HCT116 (cell line): ENCODE measurements at regions not wholly inside any gene's neighbourhood (a gene's known extent, or its start where the extent isn't known, plus 50 kb on each side); places are given as distances from the start of the nearest gene placed in this dataset.

Experiments
- ATAC-seq: fragments of 200-7000 bp; cut with Tn5 transposase; 2 replicates; pipeline ENCODE4 v1.9.1; 2020; ENCODE audit warnings: mild to moderate bottlenecking, moderate library complexity
- BruUV-seq: library from RNA; stranded (reverse); fragments of 400-500 nt; replicated peaks from 2 replicates; lab custom pipeline; 2021; lab: Mats Ljungman, UMichigan
- CTCF ChIA-PET: fragments of 300-600 bp; sonication (Branson Sonifier 250); formaldehyde crosslinking; loops from one replicate; lab custom pipeline; 2021; ENCODE audit warnings: antibody characterized with exemption; lab: Charles Lee
- POLR2A ChIA-PET: fragments of 300-600, 350-600 bp; sonication (Branson Sonifier 250); formaldehyde crosslinking; loops from one replicate; lab custom pipeline; 2021; ENCODE audit warnings: antibody characterized with exemption; lab: Charles Lee
- RAD21 ChIA-PET, 2 experiments: fragments of 300-600 bp; sonication (Branson Sonifier 250); formaldehyde crosslinking; loops; one replicate each; lab custom pipeline; 2023; ENCODE audit warnings: low total read pairs in 2 of 2; ENCODE audit not compliant: uncharacterized antibody in 2 of 2, unreplicated experiment in 2 of 2, low non-redundant PET in 1 of 2; lab: Charles Lee
- DNase-seq: peaks from one replicate; pipeline ENCODE4 v3.0.0-alpha.2; 2010; ENCODE audit warnings: low read depth, low spot score
- H2AFZ ChIP-seq: fragments of 200-600 bp; shearing (Covaris generic), sonication (generic); 2 replicates; pipeline ENCODE4 v1.6.1; 2017; ENCODE audit warnings: low read depth, mixed run types, mixed read lengths, antibody characterized with exemption, low read length; ENCODE audit not compliant: poor library complexity, severe bottlenecking
- H3K27ac ChIP-seq: 2 replicates; pipeline ENCODE4 v1.5.1; 2012; ENCODE audit warnings: low read depth, low read length
- H3K27me3 ChIP-seq: fragments of 200-600 bp; sonication (generic); 2 replicates; pipeline ENCODE4 v1.6.1; 2016; ENCODE audit warnings: mixed run types, low read length, mixed read lengths; ENCODE audit not compliant: insufficient read depth
- H3K36me3 ChIP-seq, 2 experiments: fragments of 200-500 bp in 1 of 2; fragments of 200-600 bp in 1 of 2; sonication (Bioruptor generic) in 1 of 2; sonication (generic) in 1 of 2; 2 replicates each; pipeline versions ENCODE4 v1.5.1 to v1.6.1; 2014 to 2016; ENCODE audit warnings: low read length in 2 of 2, inconsistent platforms in 1 of 2, mixed read lengths in 1 of 2, mixed run types in 1 of 2; ENCODE audit not compliant: insufficient read depth in 2 of 2, control insufficient read depth in 1 of 2
- H3K4me1 ChIP-seq, 2 experiments: fragments of 200-600 bp in 1 of 2; sonication (generic) in 1 of 2; 2 replicates each; pipeline versions ENCODE4 v1.5.1 to v1.6.1; 2012 to 2017; ENCODE audit warnings: low read length in 2 of 2, inconsistent platforms in 1 of 2, mild to moderate bottlenecking in 1 of 2, mixed read lengths in 1 of 2, mixed run types in 1 of 2, moderate library complexity in 1 of 2; ENCODE audit not compliant: insufficient read depth in 2 of 2, control insufficient read depth in 1 of 2
- H3K4me2 ChIP-seq: fragments of 200-600 bp; sonication (generic); 2 replicates; pipeline ENCODE4 v1.6.1; 2017; ENCODE audit warnings: mixed run types, low read length, mixed read lengths
- H3K4me3 ChIP-seq, 2 experiments: fragments of 200-600 bp in 1 of 2; sonication (generic) in 1 of 2; replicated peaks in 1 of 2; 2 replicates each; pipeline ENCODE4 v1.5.1; 2011 to 2016; ENCODE audit warnings: low read length in 2 of 2, control low read depth in 1 of 2, low read depth in 1 of 2, mild to moderate bottlenecking in 1 of 2, mixed read lengths in 1 of 2, mixed run types in 1 of 2
- H3K79me2 ChIP-seq: fragments of 200-600 bp; sonication (generic); 2 replicates; pipeline ENCODE4 v1.6.1; 2017; ENCODE audit warnings: mild to moderate bottlenecking, mixed run types, low read length, moderate library complexity, mixed read lengths; ENCODE audit not compliant: insufficient read depth
- H3K9ac ChIP-seq: fragments of 200-600 bp; sonication (generic); 2 replicates; pipeline ENCODE4 v1.6.1; 2016; ENCODE audit warnings: low read length, mixed read lengths
- H3K9me2 ChIP-seq: fragments of 200-600 bp; sonication (generic), shearing (Covaris generic); 2 replicates; pipeline ENCODE4 v1.6.1; 2017; ENCODE audit warnings: mixed run types, mild to moderate bottlenecking, moderate library complexity; ENCODE audit not compliant: insufficient read depth
- H3K9me3 ChIP-seq, 2 experiments: fragments of 200-500 bp in 1 of 2; fragments of 200-600 bp in 1 of 2; sonication (Bioruptor generic) in 1 of 2; sonication (generic) in 1 of 2; 2 replicates each; pipeline ENCODE4 v1.6.1; 2014 to 2017; ENCODE audit warnings: low read length in 2 of 2, mixed read lengths in 2 of 2, inconsistent platforms in 1 of 2, low read depth in 1 of 2, mild to moderate bottlenecking in 1 of 2, mixed run types in 1 of 2, moderate library complexity in 1 of 2; ENCODE audit not compliant: control insufficient read depth in 1 of 2, insufficient read depth in 1 of 2
- H4K20me1 ChIP-seq: fragments of 200-600 bp; sonication (generic), shearing (Covaris generic); 2 replicates; pipeline ENCODE4 v1.6.1; 2017; ENCODE audit warnings: mixed run types, mild to moderate bottlenecking, moderate library complexity; ENCODE audit not compliant: insufficient read depth
- ATF3 ChIP-seq: IDR thresholded peaks from 2 replicates; pipeline ENCODE4 v1.6.1; 2012
- CEBPB ChIP-seq: IDR thresholded peaks from 2 replicates; pipeline ENCODE4 v1.6.1; 2012; ENCODE audit warnings: low read depth
- ELF1 ChIP-seq: IDR thresholded peaks from 2 replicates; pipeline ENCODE4 v1.6.1; 2012; ENCODE audit warnings: low read depth, borderline replicate concordance
- EZH2 ChIP-seq: fragments of 200-600 bp; sonication (generic); IDR thresholded peaks from 2 replicates; pipeline ENCODE4 v1.6.1; 2017; ENCODE audit warnings: antibody characterized with exemption, mixed run types
- EZH2phosphoT487 ChIP-seq: fragments of 200-600 bp; IDR thresholded peaks from 2 replicates; pipeline ENCODE4 v1.6.1; 2018; ENCODE audit warnings: antibody characterized with exemption, borderline replicate concordance
- FOSL1 ChIP-seq: IDR thresholded peaks from 2 replicates; pipeline ENCODE4 v1.6.1; 2012; ENCODE audit warnings: low read depth
- JUND ChIP-seq: IDR thresholded peaks from 2 replicates; pipeline ENCODE4 v1.6.1; 2012
- MAX ChIP-seq: IDR thresholded peaks from 2 replicates; pipeline ENCODE4 v1.6.1; 2012
- POLR2AphosphoS5 ChIP-seq: IDR thresholded peaks from 2 replicates; pipeline ENCODE4 v1.6.1; 2011; ENCODE audit warnings: mild to moderate bottlenecking, low read depth, low read length, moderate library complexity
- RAD21 ChIP-seq: IDR thresholded peaks from 2 replicates; pipeline ENCODE4 v1.6.1; 2012; ENCODE audit warnings: low read depth, mild to moderate bottlenecking
- REST ChIP-seq: IDR thresholded peaks from 2 replicates; pipeline ENCODE4 v1.6.1; 2012; ENCODE audit warnings: low read depth
- SIN3A ChIP-seq: IDR thresholded peaks from 2 replicates; pipeline ENCODE4 v1.6.1; 2012; ENCODE audit warnings: low read depth
- SRF ChIP-seq: IDR thresholded peaks from 2 replicates; pipeline ENCODE4 v1.6.1; 2012; ENCODE audit warnings: low read depth
- TCF7L2 ChIP-seq: IDR thresholded peaks from 2 replicates; pipeline ENCODE4 v1.7.0; 2011; ENCODE audit warnings: borderline replicate concordance, inconsistent platforms; ENCODE audit not compliant: insufficient read depth, insufficient read length; ENCODE audit errors: extremely low read depth
- ZBTB33 ChIP-seq: IDR thresholded peaks from 2 replicates; pipeline ENCODE4 v1.6.1; 2011; ENCODE audit warnings: mild to moderate bottlenecking, low read length, moderate library complexity; ENCODE audit not compliant: insufficient replicate concordance; ENCODE audit errors: extremely low read depth
- ZNF274 ChIP-seq: fragments of 200-500 bp; sonication (Bioruptor generic); IDR thresholded peaks from 2 replicates; pipeline ENCODE4 v1.6.1; 2014; ENCODE audit warnings: mild to moderate bottlenecking, low read depth, low read length, inconsistent platforms
- intact Hi-C: fragments of 100-400 bp; cut with micrococcal nuclease; formaldehyde crosslinking; loops from 2 replicates; pipeline ENCODE4 v1.10.0; 2022
- TF ChIP-seq, protein P1 (sequence below), 3 experiments: fragments of 200-600 bp in 1 of 3; sonication (generic) in 1 of 3; IDR thresholded peaks in 2 of 3; conservative IDR thresholded peaks in 1 of 3; 2 replicates each; pipeline ENCODE4 v1.5.1; 2012 to 2017; ENCODE audit warnings: low read depth in 2 of 3, low read length in 2 of 3, antibody characterized with exemption in 1 of 3, borderline replicate concordance in 1 of 3, control low read depth in 1 of 3, mild to moderate bottlenecking in 1 of 3, mixed read lengths in 1 of 3, mixed run types in 1 of 3, moderate library complexity in 1 of 3; ENCODE audit not compliant: insufficient read depth in 1 of 3

DNA sequence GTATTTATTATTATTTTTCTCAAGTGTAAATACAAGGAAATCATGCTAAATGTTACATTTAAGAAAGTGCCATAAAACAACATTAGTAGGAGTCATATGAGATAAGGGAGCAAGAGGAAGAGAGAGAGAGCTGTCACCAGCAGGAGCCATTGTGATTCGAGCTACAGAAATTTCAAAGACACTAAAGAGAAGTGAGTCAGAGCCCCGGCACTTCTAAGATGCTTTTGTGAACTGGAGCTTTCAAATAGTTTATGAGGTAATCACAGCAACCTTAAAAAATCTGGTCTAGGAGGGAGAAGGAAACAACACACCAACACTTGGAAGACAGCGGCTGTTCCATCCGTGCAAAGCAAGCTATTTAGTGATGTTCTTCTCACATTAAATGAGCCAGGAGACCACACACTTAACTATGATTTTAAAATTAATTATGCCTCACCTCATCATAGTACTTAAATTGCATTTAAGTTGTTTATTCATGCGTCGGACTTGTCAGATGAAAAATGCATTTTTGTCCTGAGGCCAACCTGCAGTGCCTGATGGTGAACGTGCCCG lies 382.7 kb upstream of the SALL3 start:
- no peaks in the 10 kb centered on the region for H3K79me2 ChIP-seq
- no peak overlapping the region for H3K4me3 ChIP-seq
- no peaks in the 10 kb centered on the region for H3K4me1 ChIP-seq
- ATAC-seq (no peak), DNase-seq (no peak)
- intact Hi-C loops: no loop called here
- H3K36me3 ChIP-seq: no peaks in the 10 kb centered on the region
- peaks cover 0 to 16% of the 10 kb centered on the region in 2 experiments; a peak in 2 of 4 replicates for H3K9me3 ChIP-seq
- no peak overlapping the region for H3K9ac ChIP-seq
- CTCF ChIA-PET: no interaction called here
- no peaks in the 10 kb centered on the region for H3K9me2 ChIP-seq
- RAD21 ChIA-PET: no interaction called here
- no peak overlapping the region for H3K4me2 ChIP-seq
- POLR2A ChIA-PET: no interaction called here
- H2AFZ ChIP-seq: no peak overlapping the region
- H3K27me3 ChIP-seq: no peaks in the 10 kb centered on the region
- H4K20me1 ChIP-seq: no peaks in the 10 kb centered on the region; the same call in 1 of the 2 replicates
- TF ChIP-seq SIN3A: no peak
- TF ChIP-seq REST: no peak
- no peak for TF ChIP-seq POLR2AphosphoS5
- no peak for TF ChIP-seq ZBTB33
- TF ChIP-seq ELF1: no peak
- TF ChIP-seq ATF3: no peak
- TF ChIP-seq MAX: no peak
- no peak for TF ChIP-seq EZH2phosphoT487
- TF ChIP-seq SRF: no peak
- TF ChIP-seq CEBPB: no peak
- TF ChIP-seq JUND: no peak
- TF ChIP-seq, protein P1, sequence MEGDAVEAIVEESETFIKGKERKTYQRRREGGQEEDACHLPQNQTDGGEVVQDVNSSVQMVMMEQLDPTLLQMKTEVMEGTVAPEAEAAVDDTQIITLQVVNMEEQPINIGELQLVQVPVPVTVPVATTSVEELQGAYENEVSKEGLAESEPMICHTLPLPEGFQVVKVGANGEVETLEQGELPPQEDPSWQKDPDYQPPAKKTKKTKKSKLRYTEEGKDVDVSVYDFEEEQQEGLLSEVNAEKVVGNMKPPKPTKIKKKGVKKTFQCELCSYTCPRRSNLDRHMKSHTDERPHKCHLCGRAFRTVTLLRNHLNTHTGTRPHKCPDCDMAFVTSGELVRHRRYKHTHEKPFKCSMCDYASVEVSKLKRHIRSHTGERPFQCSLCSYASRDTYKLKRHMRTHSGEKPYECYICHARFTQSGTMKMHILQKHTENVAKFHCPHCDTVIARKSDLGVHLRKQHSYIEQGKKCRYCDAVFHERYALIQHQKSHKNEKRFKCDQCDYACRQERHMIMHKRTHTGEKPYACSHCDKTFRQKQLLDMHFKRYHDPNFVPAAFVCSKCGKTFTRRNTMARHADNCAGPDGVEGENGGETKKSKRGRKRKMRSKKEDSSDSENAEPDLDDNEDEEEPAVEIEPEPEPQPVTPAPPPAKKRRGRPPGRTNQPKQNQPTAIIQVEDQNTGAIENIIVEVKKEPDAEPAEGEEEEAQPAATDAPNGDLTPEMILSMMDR (IDR thresholded peaks at IDR 0.05 in 2 of 3, conservative IDR thresholded peaks at IDR 0.05 in 1 of 3; ENCODE audit: borderline replicate concordance in 1 of 3, insufficient read depth in 1 of 3, low read depth in 2 of 3, low read length in 2 of 3): no peak
- no peak for TF ChIP-seq RAD21
- no peak for TF ChIP-seq TCF7L2
- TF ChIP-seq EZH2: no peak
- TF ChIP-seq FOSL1: no peak
- TF ChIP-seq ZNF274: no peak
- no peak overlapping the region for H3K27ac ChIP-seq
- no TSS peak for BruUV-seq
